GM12878 (cell line): ENCODE measurements at regions not wholly inside any gene's neighbourhood (a gene's known extent, or its start where the extent isn't known, plus 50 kb on each side); places are given as distances from the start of the nearest gene placed in this dataset.

Experiments used
- CTCF ChIP-seq, 3 experiments: IDR thresholded peaks in 2 of 3; conservative IDR thresholded peaks in 1 of 3; 2 replicates each; pipeline ENCODE4 v1.5.1; 2011; ENCODE audit warnings: low read depth in 3 of 3, low read length in 3 of 3, mild to moderate bottlenecking in 3 of 3, control low read depth in 2 of 3, moderate library complexity in 2 of 3, inconsistent platforms in 1 of 3, mixed read lengths in 1 of 3; ENCODE audit not compliant: control insufficient read depth in 2 of 3, insufficient read depth in 1 of 3; ENCODE audit errors: extremely low read depth in 1 of 3
- EP300 ChIP-seq, 2 experiments: fragments of 150-350 bp in 1 of 2; IDR thresholded peaks; 2 replicates each; pipeline ENCODE4 v1.6.1; 2011 to 2012; ENCODE audit warnings: low read depth in 2 of 2, low read length in 2 of 2, borderline replicate concordance in 1 of 2, improper control_type of control experiment in 1 of 2, inconsistent platforms in 1 of 2; ENCODE audit not compliant: control insufficient read depth in 1 of 2
- HDGF ChIP-seq: fragments of 450-650 bp; IDR thresholded peaks from 2 replicates; pipeline ENCODE4 v1.6.1; 2016; ENCODE audit warnings: antibody characterized with exemption
- JUND ChIP-seq: IDR thresholded peaks from 2 replicates; pipeline ENCODE4 v1.6.1; 2012; ENCODE audit warnings: low read depth, mild to moderate bottlenecking, low read length, improper control_type of control experiment, moderate library complexity
- MAX ChIP-seq: IDR thresholded peaks from 2 replicates; pipeline ENCODE4 v1.6.1; 2012; ENCODE audit warnings: low read depth, low read length, improper control_type of control experiment
- NBN ChIP-seq: fragments of 450-650 bp; IDR thresholded peaks from 2 replicates; pipeline ENCODE4 v1.6.1; 2016
- POLR2A ChIP-seq: IDR thresholded peaks from 2 replicates; pipeline ENCODE4 v1.6.1; 2011; ENCODE audit warnings: low read depth, mild to moderate bottlenecking, low read length
- SMC3 ChIP-seq: IDR thresholded peaks from 2 replicates; pipeline ENCODE4 v1.6.1; 2011; ENCODE audit warnings: low read length, improper control_type of control experiment, borderline replicate concordance
- STAT3 ChIP-seq: IDR thresholded peaks from 2 replicates; pipeline ENCODE4 v1.6.1; 2011; ENCODE audit warnings: low read depth, low read length, improper control_type of control experiment
- TAF1 ChIP-seq: IDR thresholded peaks from 2 replicates; pipeline ENCODE4 v1.6.1; 2011; ENCODE audit warnings: mild to moderate bottlenecking, low read depth, low read length, borderline replicate concordance
- TF ChIP-seq, protein P1 (sequence below): IDR thresholded peaks from 2 replicates; pipeline ENCODE4 v1.6.1; 2012; ENCODE audit warnings: low read depth, low read length, improper control_type of control experiment
- TF ChIP-seq, protein P2 (sequence below): IDR thresholded peaks from 2 replicates; pipeline ENCODE4 v1.6.1; 2011; ENCODE audit warnings: borderline replicate concordance, low read depth, mild to moderate bottlenecking, moderate library complexity, low read length; ENCODE audit not compliant: insufficient read depth, poor library complexity, severe bottlenecking

- TF ChIP-seq SMC3 (no peak), NBN (no peak), POLR2A (no peak), MAX (no peak), TAF1 (no peak), CTCF (IDR thresholded peaks at IDR 0.05 in 2 of 3, conservative IDR thresholded peaks at IDR 0.05 in 1 of 3; ENCODE audit: control insufficient read depth in 2 of 3, extremely low read depth in 1 of 3, insufficient read depth in 1 of 3, low read depth in 3 of 3, low read length in 3 of 3) (no peak), STAT3 (no peak), JUND (no peak), EP300 (IDR thresholded peaks at IDR 0.05; ENCODE audit: borderline replicate concordance in 1 of 2, control insufficient read depth in 1 of 2, low read depth in 2 of 2, low read length in 2 of 2) (no peak), HDGF (no peak)
- TF ChIP-seq, protein P1, sequence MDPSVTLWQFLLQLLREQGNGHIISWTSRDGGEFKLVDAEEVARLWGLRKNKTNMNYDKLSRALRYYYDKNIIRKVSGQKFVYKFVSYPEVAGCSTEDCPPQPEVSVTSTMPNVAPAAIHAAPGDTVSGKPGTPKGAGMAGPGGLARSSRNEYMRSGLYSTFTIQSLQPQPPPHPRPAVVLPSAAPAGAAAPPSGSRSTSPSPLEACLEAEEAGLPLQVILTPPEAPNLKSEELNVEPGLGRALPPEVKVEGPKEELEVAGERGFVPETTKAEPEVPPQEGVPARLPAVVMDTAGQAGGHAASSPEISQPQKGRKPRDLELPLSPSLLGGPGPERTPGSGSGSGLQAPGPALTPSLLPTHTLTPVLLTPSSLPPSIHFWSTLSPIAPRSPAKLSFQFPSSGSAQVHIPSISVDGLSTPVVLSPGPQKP = no peak
- TF ChIP-seq, protein P2, sequence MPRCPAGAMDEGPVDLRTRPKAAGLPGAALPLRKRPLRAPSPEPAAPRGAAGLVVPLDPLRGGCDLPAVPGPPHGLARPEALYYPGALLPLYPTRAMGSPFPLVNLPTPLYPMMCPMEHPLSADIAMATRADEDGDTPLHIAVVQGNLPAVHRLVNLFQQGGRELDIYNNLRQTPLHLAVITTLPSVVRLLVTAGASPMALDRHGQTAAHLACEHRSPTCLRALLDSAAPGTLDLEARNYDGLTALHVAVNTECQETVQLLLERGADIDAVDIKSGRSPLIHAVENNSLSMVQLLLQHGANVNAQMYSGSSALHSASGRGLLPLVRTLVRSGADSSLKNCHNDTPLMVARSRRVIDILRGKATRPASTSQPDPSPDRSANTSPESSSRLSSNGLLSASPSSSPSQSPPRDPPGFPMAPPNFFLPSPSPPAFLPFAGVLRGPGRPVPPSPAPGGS = no peak
Measured at GRCh38 chr10:43795639-43796038, 147.0 kb upstream of the ZNF32 start.
